ENCODE measurements at regions not wholly inside any gene's neighbourhood (a gene's known extent, or its start where the extent isn't known, plus 50 kb on each side); places are given as distances from the start of the nearest gene placed in this dataset.

GRCh38 chr15:95302206-95302605, 1028.3 kb upstream of the NR2F2 start:
- H3K27me3 ChIP-seq: no peaks in the 10 kb centered on the region
- H3K36me3 ChIP-seq: no peaks in the 10 kb centered on the region
- no peaks in the 10 kb centered on the region for H3K9me3 ChIP-seq
- no peak for TF ChIP-seq CTCF (IDR thresholded peaks at IDR 0.05; ENCODE audit: low read depth, low read length)
- H3K4me1 ChIP-seq: no peaks in the 10 kb centered on the region
- no peak overlapping the region for H3K4me3 ChIP-seq (ENCODE audit: low read depth, low read length)
- no peak for DNase-seq

- no peaks in the 10 kb centered on the region for H3K36me3 ChIP-seq
- no peak overlapping the region for H3K4me3 ChIP-seq (ENCODE audit: low read depth, low read length)
- no peak for TF ChIP-seq CTCF (IDR thresholded peaks at IDR 0.05; ENCODE audit: low read depth, low read length)
- H3K4me1 ChIP-seq: no peaks in the 10 kb centered on the region
- no peaks in the 10 kb centered on the region for H3K27me3 ChIP-seq
- H3K9me3 ChIP-seq: no peaks in the 10 kb centered on the region
- no peak for DNase-seq
Measured at GRCh38 chr15:95302809-95303208, 1027.7 kb upstream of the NR2F2 start.

- TF ChIP-seq CTCF (IDR thresholded peaks at IDR 0.05; ENCODE audit: low read depth, low read length): no peak
- Histone ChIP-seq H3K4me1 (no peaks in the 10 kb centered on the region), H3K36me3 (no peaks in the 10 kb centered on the region), H3K27me3 (no peaks in the 10 kb centered on the region), H3K9me3 (no peaks in the 10 kb centered on the region), H3K4me3 (ENCODE audit: low read depth, low read length) (no peak overlapping the region)
- no peak for DNase-seq
Measured at GRCh38 chr15:95303713-95304112, 1026.8 kb upstream of the NR2F2 start.

GRCh38 chr15:95304151-95304946, 1026.2 kb upstream of the NR2F2 start:
- DNase-seq: no peak
- TF ChIP-seq CTCF (IDR thresholded peaks at IDR 0.05; ENCODE audit: low read depth, low read length): no peak
- no peaks in the 10 kb centered on the region for H3K9me3 ChIP-seq
- H3K4me1 ChIP-seq: no peaks in the 10 kb centered on the region
- no peaks in the 10 kb centered on the region for H3K27me3 ChIP-seq
- H3K36me3 ChIP-seq: no peaks in the 10 kb centered on the region
- H3K4me3 ChIP-seq (ENCODE audit: low read depth, low read length): no peak overlapping the region

GRCh38 chr15:95304947-95305400, 1025.5 kb upstream of the NR2F2 start:
- no peaks in the 10 kb centered on the region for H3K36me3 ChIP-seq

More at GRCh38 chr15:95304947-95305400, 1025.5 kb upstream of the NR2F2 start:
- H3K9me3 ChIP-seq: no peaks in the 10 kb centered on the region
- no peak for TF ChIP-seq CTCF (IDR thresholded peaks at IDR 0.05; ENCODE audit: low read depth, low read length)
- DNase-seq: no peak
- H3K4me3 ChIP-seq (ENCODE audit: low read depth, low read length): no peak overlapping the region
- no peaks in the 10 kb centered on the region for H3K4me1 ChIP-seq
- no peaks in the 10 kb centered on the region for H3K27me3 ChIP-seq
